ENCODE measurements at regions not wholly inside any gene's neighbourhood (a gene's known extent, or its start where the extent isn't known, plus 50 kb on each side); places are given as distances from the start of the nearest gene placed in this dataset.

DNA sequence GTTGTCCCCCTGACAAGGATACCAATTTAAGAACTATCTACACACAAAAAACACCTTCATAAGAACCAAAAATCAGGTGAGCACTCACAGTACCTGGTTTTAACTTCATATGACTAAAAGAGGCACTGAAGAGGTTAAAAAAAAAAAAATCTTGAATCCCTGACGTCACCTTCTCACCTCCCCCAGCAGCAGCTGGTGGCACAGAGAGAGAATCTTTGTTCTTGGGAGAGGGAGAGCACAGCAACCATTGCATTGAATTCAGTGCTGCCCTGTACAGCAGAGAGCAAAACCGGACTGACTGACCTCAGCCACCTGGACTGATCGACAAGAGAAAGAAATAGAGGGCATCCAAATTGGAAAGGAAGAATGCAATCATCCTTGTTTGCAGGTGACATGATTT lies 566.0 kb downstream of the TMX3 start:
- TF ChIP-seq CTCF (conservative IDR thresholded peaks at IDR 0.05 in 1 of 2, IDR thresholded peaks at IDR 0.05 in 1 of 2; ENCODE audit: low read depth in 1 of 2, low read length in 2 of 2) (no peak), EZH2 (IDR thresholded peaks at IDR 0.05; ENCODE audit: low read length, missing control alignments) (no peak)
